SK-N-SH (cell line): ENCODE measurements at regions not wholly inside any gene's neighbourhood (a gene's known extent, or its start where the extent isn't known, plus 50 kb on each side); places are given as distances from the start of the nearest gene placed in this dataset.

ENCODE experiments used
- FOXM1 ChIP-seq: IDR thresholded peaks from 2 replicates; pipeline ENCODE4 v1.4.0; 2012; ENCODE audit warnings: low read depth, mild to moderate bottlenecking
- TEAD4 ChIP-seq: IDR thresholded peaks from 2 replicates; pipeline ENCODE4 v1.4.0; 2012; ENCODE audit warnings: mild to moderate bottlenecking, borderline replicate concordance; ENCODE audit not compliant: insufficient read depth
- YY1 ChIP-seq: IDR thresholded peaks from 2 replicates; pipeline ENCODE4 v1.4.0; 2012; ENCODE audit warnings: low read depth, mild to moderate bottlenecking
- TF ChIP-seq, protein P1 (sequence below): fragments of 200-600 bp; sonication (generic); IDR thresholded peaks from 2 replicates; pipeline ENCODE4 v1.6.1; 2017; ENCODE audit warnings: antibody characterized with exemption, mild to moderate bottlenecking, moderate library complexity

DNA sequence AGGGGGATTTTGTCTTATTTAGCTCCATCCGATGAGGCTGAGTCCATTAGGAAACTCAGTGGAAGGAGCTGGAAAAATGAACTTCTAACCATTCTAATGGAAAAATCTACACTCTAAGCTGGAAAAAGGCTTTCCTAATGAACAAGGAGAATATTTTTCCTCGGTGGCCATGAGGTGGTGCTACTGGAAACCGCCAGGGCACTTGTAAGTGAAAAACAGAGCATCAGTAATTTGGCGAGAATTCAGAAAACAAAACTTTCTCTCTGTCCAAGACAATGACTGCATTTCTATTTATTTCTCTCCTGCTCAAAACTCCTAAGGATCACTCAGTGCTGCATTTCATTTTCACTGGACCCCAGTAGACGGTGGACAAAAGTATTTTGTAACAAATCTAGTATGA, 237.6 kb downstream of the TENT4A start:
- TF ChIP-seq, protein P1, sequence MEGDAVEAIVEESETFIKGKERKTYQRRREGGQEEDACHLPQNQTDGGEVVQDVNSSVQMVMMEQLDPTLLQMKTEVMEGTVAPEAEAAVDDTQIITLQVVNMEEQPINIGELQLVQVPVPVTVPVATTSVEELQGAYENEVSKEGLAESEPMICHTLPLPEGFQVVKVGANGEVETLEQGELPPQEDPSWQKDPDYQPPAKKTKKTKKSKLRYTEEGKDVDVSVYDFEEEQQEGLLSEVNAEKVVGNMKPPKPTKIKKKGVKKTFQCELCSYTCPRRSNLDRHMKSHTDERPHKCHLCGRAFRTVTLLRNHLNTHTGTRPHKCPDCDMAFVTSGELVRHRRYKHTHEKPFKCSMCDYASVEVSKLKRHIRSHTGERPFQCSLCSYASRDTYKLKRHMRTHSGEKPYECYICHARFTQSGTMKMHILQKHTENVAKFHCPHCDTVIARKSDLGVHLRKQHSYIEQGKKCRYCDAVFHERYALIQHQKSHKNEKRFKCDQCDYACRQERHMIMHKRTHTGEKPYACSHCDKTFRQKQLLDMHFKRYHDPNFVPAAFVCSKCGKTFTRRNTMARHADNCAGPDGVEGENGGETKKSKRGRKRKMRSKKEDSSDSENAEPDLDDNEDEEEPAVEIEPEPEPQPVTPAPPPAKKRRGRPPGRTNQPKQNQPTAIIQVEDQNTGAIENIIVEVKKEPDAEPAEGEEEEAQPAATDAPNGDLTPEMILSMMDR, result no peak; the same call in 1 of the 2 replicates
- TF ChIP-seq TEAD4 (no peak), YY1 (no peak), FOXM1 (no peak)
